WTC11 (cell line): ENCODE measurements at regions not wholly inside any gene's neighbourhood (a gene's known extent, or its start where the extent isn't known, plus 50 kb on each side); places are given as distances from the start of the nearest gene placed in this dataset.
"Not testable (repeated sequence)": the region's sequence is repeated elsewhere in the genome, so short reads cannot be mapped to it uniquely, and the experiment has no call there.

Experiments
- ATAC-seq: fragments of 200-7000 bp; cut with Tn5 transposase; 2 replicates; pipeline ENCODE4 v1.10.0; 2021; ENCODE audit warnings: mild to moderate bottlenecking, moderate library complexity
- CTCF ChIA-PET: fragments of 300-600 bp; sonication (Branson Sonifier 250); formaldehyde crosslinking; loops from one replicate; lab custom pipeline; 2021; ENCODE audit warnings: antibody characterized with exemption; lab: Charles Lee
- POLR2A ChIA-PET: fragments of 350-600 bp; sonication (Branson Sonifier 250); formaldehyde crosslinking; loops from one replicate; lab custom pipeline; 2021; ENCODE audit warnings: antibody characterized with exemption; lab: Charles Lee
- DNase-seq: peaks from one replicate; pipeline ENCODE4 v3.0.0; 2021; ENCODE audit warnings: low spot score
- H3K27ac Mint-ChIP-seq: 2 replicates; pipeline ENCODE4 v1.8.0; 2021; ENCODE audit warnings: mixed read lengths
- H3K27me3 Mint-ChIP-seq: 2 replicates; pipeline ENCODE4 v1.8.0; 2021; ENCODE audit warnings: low read depth, mild to moderate bottlenecking, moderate library complexity, mixed read lengths
- H3K36me3 Mint-ChIP-seq: 2 replicates; pipeline ENCODE4 v1.8.0; 2021; ENCODE audit warnings: mixed read lengths
- H3K4me1 Mint-ChIP-seq: 2 replicates; pipeline ENCODE4 v1.8.0; 2022; ENCODE audit warnings: mixed read lengths
- H3K4me3 Mint-ChIP-seq: 2 replicates; pipeline ENCODE4 v1.8.0; 2021; ENCODE audit warnings: mild to moderate bottlenecking, moderate library complexity, mixed read lengths
- H3K9me3 Mint-ChIP-seq: 2 replicates; pipeline ENCODE4 v1.8.0; 2021; ENCODE audit warnings: mixed read lengths
- AFF4 ChIP-seq: sonication (generic); formaldehyde crosslinking; IDR thresholded peaks from 2 replicates; pipeline ENCODE4 v1.8.1; 2023; ENCODE audit warnings: mild to moderate bottlenecking, missing genetic modification reagents, borderline replicate concordance
- AR ChIP-seq: fragments of 250-450 bp; sonication (Bioruptor Pico); IDR thresholded peaks from 2 replicates; pipeline ENCODE4 v1.9.0; 2021; ENCODE audit warnings: mild to moderate bottlenecking
- ATF6 ChIP-seq: sonication (generic); formaldehyde crosslinking; IDR thresholded peaks from 2 replicates; pipeline ENCODE4 v1.8.1; 2023; ENCODE audit warnings: mild to moderate bottlenecking, missing genetic modification reagents
- FOXP1 ChIP-seq: sonication (generic); formaldehyde crosslinking; IDR thresholded peaks from 2 replicates; pipeline ENCODE4 v1.8.0; 2022; ENCODE audit warnings: missing genetic modification reagents, mild to moderate bottlenecking, moderate library complexity, borderline replicate concordance
- KAT7 ChIP-seq: sonication (generic); formaldehyde crosslinking; IDR thresholded peaks from 2 replicates; pipeline ENCODE4 v1.8.1; 2023; ENCODE audit warnings: missing genetic modification reagents, mild to moderate bottlenecking, borderline replicate concordance
- SMAD3 ChIP-seq: sonication (generic); formaldehyde crosslinking; IDR thresholded peaks from 2 replicates; pipeline ENCODE4 v1.8.0; 2022; ENCODE audit warnings: missing genetic modification reagents, mild to moderate bottlenecking, borderline replicate concordance
- SP1 ChIP-seq: sonication (generic); formaldehyde crosslinking; conservative IDR thresholded peaks from 2 replicates; pipeline ENCODE4 v1.8.1; 2022; ENCODE audit warnings: missing genetic modification reagents
- TEAD1 ChIP-seq: sonication (generic); formaldehyde crosslinking; IDR thresholded peaks from 2 replicates; pipeline ENCODE4 v1.8.0; 2022; ENCODE audit warnings: mild to moderate bottlenecking, missing genetic modification reagents
- ZNF263 ChIP-seq: sonication (generic); formaldehyde crosslinking; IDR thresholded peaks from 2 replicates; pipeline ENCODE4 v1.8.1; 2022; ENCODE audit warnings: low read depth, mild to moderate bottlenecking, moderate library complexity, missing genetic modification reagents

- Mint-ChIP-seq H3K4me1 (peaks cover 19% of the 10 kb centered on the region), H3K27ac (peak overlapping the region; percentile 97), H3K4me3 (no peak overlapping the region), H3K9me3 (peaks cover 5% of the 10 kb centered on the region; the same call in 1 of the 2 replicates), H3K27me3 (no peaks in the 10 kb centered on the region), H3K36me3 (peaks cover 10% of the 10 kb centered on the region)
- POLR2A ChIA-PET, result no interaction called here
- CTCF ChIA-PET, result no interaction called here
- DNase-seq (no peak), ATAC-seq (no peak)
- TF ChIP-seq AR (CRISPR knock-in tag) (no peak), AFF4 (CRISPR knock-in tag) (no peak), SMAD3 (CRISPR knock-in tag) (no peak), ATF6 (CRISPR knock-in tag) (no peak), FOXP1 (CRISPR knock-in tag) (no peak), ZNF263 (CRISPR knock-in tag) (no peak)
These were observed 586.0 kb upstream of the MDGA2 start for GRCh38 chr14:48261436-48261835.

DNA sequence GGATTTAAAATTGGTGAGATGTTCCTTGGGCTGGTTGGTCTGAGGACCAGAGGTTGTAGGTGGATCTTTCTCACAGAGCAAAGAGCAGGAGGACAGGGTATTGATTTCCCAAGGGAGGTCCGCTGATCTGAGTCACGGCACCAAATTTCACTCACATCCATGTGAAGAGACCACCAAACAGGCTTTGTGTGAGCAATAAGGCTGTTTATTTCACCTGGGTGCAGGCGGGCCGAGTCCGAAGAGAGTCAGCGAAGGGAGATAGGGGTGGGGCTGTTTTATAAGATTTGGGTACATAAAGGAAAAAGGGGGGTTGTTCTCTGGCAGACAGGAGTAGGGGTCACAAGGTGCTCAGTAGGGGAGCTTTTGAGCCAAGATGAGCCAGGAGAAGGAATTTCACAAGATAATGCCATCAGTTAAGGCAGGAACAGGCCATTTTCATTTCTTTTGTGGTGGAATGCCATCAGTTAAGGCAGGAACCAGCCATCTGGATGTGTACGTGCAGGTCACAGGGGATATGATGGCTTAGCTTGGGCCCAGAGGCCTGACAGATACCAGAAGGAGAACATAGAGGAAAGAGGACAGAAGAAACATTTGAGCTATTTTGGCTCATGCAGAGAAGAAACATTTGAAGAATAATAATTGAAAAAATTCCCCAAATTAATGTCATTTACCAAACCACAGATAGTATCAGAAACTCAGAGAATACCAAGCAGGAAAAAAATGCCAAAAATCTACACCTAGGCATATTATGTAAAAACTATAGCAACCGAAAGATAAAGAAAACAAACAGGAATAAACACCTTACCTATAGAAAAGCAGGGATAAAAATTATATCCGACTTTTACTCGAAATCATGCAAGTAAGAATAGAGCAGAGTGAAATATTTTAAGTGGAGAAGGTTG lies 585.2 kb upstream of the MDGA2 start:
- Mint-ChIP-seq H3K27ac (peak overlapping the region; percentile 97), H3K4me1 (peaks cover 19% of the 10 kb centered on the region)
- H3K27me3 Mint-ChIP-seq, H3K9me3 Mint-ChIP-seq, CTCF ChIA-PET, H3K36me3 Mint-ChIP-seq: not testable (repeated sequence)
- DNase-seq, result peak; percentile 14
- ATAC-seq, result peak; percentile 26
- peak; percentile 96; the same call in 1 of the 2 replicates for TF ChIP-seq TEAD1 (CRISPR knock-in tag)
- TF ChIP-seq SP1 (CRISPR knock-in tag), result 0 out of 2 replicates have a peak, but pooled peaks have one; percentile 13
- 0 out of 2 replicates have a peak, but pooled peaks have one; percentile 51 for TF ChIP-seq KAT7
- TF ChIP-seq, all 79 proteins: peak for 3; not testable (repeated sequence) for 76
- H3K4me3 Mint-ChIP-seq, POLR2A ChIA-PET: not testable (repeated sequence)

DNA sequence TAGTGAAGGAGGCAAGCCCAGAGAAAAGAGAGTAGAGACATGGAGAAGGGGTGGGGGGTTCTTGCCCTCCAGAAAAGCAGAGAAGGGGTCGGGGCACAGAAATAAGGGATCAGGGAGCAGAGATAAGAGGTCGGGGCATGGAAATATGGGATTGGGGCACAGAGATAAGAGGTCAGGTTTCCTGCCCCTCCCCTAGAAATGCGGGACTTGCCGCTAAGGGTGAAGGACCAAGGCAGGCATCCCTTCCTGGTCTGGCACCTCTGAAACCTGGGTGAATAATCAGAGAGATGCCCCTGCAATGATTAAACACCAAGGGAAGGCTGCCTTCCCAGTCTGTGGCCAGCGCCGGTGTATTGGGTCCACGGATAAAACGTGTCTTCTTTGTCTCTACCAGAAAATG lies 584.5 kb upstream of the MDGA2 start:
- DNase-seq, H3K36me3 Mint-ChIP-seq, POLR2A ChIA-PET, ATAC-seq, H3K9me3 Mint-ChIP-seq, CTCF ChIA-PET, H3K4me3 Mint-ChIP-seq, H3K27me3 Mint-ChIP-seq: not testable (repeated sequence)
- H3K27ac Mint-ChIP-seq, result peak overlapping the region; percentile 97
- H3K4me1 Mint-ChIP-seq, result peaks cover 23% of the 10 kb centered on the region
